GM10266 (cell line): ENCODE measurements at regions not wholly inside any gene's neighbourhood (a gene's known extent, or its start where the extent isn't known, plus 50 kb on each side); places are given as distances from the start of the nearest gene placed in this dataset.

Experiments
- DNase-seq: peaks from one replicate; pipeline ENCODE4 v3.0.0; 2012; ENCODE audit errors: extremely low spot score
- CTCF ChIP-seq: IDR thresholded peaks from 2 replicates; pipeline ENCODE4 v1.5.1; 2012; ENCODE audit warnings: mild to moderate bottlenecking, low read depth; ENCODE audit not compliant: control insufficient read depth, insufficient read depth; ENCODE audit errors: missing control alignments

GRCh38 chr14:87816416-87816815 is 176.6 kb downstream of the GALC start:
- no peak for DNase-seq

GRCh38 chr14:87815121-87815520 is 177.9 kb downstream of the GALC start:
- no peak for DNase-seq
- TF ChIP-seq CTCF = no peak

More at GRCh38 chr14:87816416-87816815, 176.6 kb downstream of the GALC start:
- TF ChIP-seq CTCF = no peak

GRCh38 chr14:87813686-87814085 is 179.3 kb downstream of the GALC start:
- no peak for DNase-seq
- no peak for TF ChIP-seq CTCF

- DNase-seq = no peak
- no peak for TF ChIP-seq CTCF
Measured at GRCh38 chr14:87813211-87813610, 179.8 kb downstream of the GALC start.

GRCh38 chr14:87811246-87811645 is 181.7 kb downstream of the GALC start:
- no peak for DNase-seq
- TF ChIP-seq CTCF = no peak

GRCh38 chr14:87810711-87811110 is 182.3 kb downstream of the GALC start:
- TF ChIP-seq CTCF = no peak
- DNase-seq = no peak

- DNase-seq = no peak
- TF ChIP-seq CTCF = no peak
Measured at GRCh38 chr14:87809261-87809660, 183.7 kb downstream of the GALC start.
